Astrocyte (in vitro differentiated cells and primary cell): ENCODE measurements at regions not wholly inside any gene's neighbourhood (a gene's known extent, or its start where the extent isn't known, plus 50 kb on each side); places are given as distances from the start of the nearest gene placed in this dataset.

Experiments used
- DNase-seq: peaks from one replicate; pipeline ENCODE4 v3.0.0-alpha.2; 2010; ENCODE audit warnings: low read depth
- FAIRE-seq: peaks from 2 replicates; lab custom pipeline; 2011; peaks lifted over from hg19 to GRCh38; lab: Jason Lieb, UNC
- H2AFZ ChIP-seq: 2 replicates; pipeline ENCODE4 v1.6.0; 2012; ENCODE audit warnings: low read depth, low read length, inconsistent platforms
- H3K27ac ChIP-seq: 2 replicates; pipeline ENCODE4 v1.5.1; 2011; ENCODE audit warnings: low read depth, low read length, inconsistent platforms
- H3K27me3 ChIP-seq: 2 replicates; pipeline ENCODE4 v1.6.0; 2011; ENCODE audit warnings: low read length, inconsistent platforms; ENCODE audit not compliant: insufficient read depth
- H3K36me3 ChIP-seq: 2 replicates; pipeline ENCODE4 v1.5.1; 2011; ENCODE audit warnings: low read length, inconsistent platforms; ENCODE audit not compliant: insufficient read depth
- H3K4me1 ChIP-seq: 2 replicates; pipeline ENCODE4 v1.5.1; 2011; ENCODE audit warnings: low read length, inconsistent platforms; ENCODE audit not compliant: insufficient read depth
- H3K4me2 ChIP-seq: 2 replicates; pipeline ENCODE4 v1.6.0; 2012; ENCODE audit warnings: low read length, inconsistent platforms
- H3K4me3 ChIP-seq: 2 replicates; pipeline ENCODE4 v1.5.1; 2011; ENCODE audit warnings: low read depth, mild to moderate bottlenecking, low read length, inconsistent platforms; ENCODE audit not compliant: insufficient read depth
- H3K79me2 ChIP-seq: 2 replicates; pipeline ENCODE4 v1.6.0; 2012; ENCODE audit warnings: mild to moderate bottlenecking, low read length, inconsistent platforms; ENCODE audit not compliant: insufficient read depth
- H3K9ac ChIP-seq: 2 replicates; pipeline ENCODE4 v1.6.0; 2012; ENCODE audit warnings: mild to moderate bottlenecking, low read length, inconsistent platforms
- H3K9me3 ChIP-seq: 2 replicates; pipeline ENCODE4 v1.5.1; 2012; ENCODE audit warnings: low read depth, mild to moderate bottlenecking, low read length, inconsistent platforms; ENCODE audit not compliant: insufficient read depth
- H4K20me1 ChIP-seq: 2 replicates; pipeline ENCODE4 v1.6.0; 2012; ENCODE audit warnings: low read length, inconsistent platforms; ENCODE audit not compliant: insufficient read depth
- H3K27ac Mint-ChIP-seq: one replicate; pipeline ENCODE4 v1.8.0; 2021; ENCODE audit warnings: mild to moderate bottlenecking, mixed read lengths; ENCODE audit not compliant: unreplicated experiment
- H3K27me3 Mint-ChIP-seq: one replicate; pipeline ENCODE4 v1.8.0; 2021; ENCODE audit warnings: low read depth, mixed read lengths; ENCODE audit not compliant: unreplicated experiment
- H3K36me3 Mint-ChIP-seq: one replicate; pipeline ENCODE4 v1.8.0; 2021; ENCODE audit warnings: low read depth, mixed read lengths; ENCODE audit not compliant: unreplicated experiment
- H3K4me1 Mint-ChIP-seq: one replicate; pipeline ENCODE4 v1.8.0; 2021; ENCODE audit warnings: low read depth, mixed read lengths; ENCODE audit not compliant: unreplicated experiment
- H3K4me3 Mint-ChIP-seq: one replicate; pipeline ENCODE4 v1.8.0; 2021; ENCODE audit warnings: mild to moderate bottlenecking, moderate library complexity, mixed read lengths; ENCODE audit not compliant: unreplicated experiment
- H3K9me3 Mint-ChIP-seq: one replicate; pipeline ENCODE4 v1.8.0; 2021; ENCODE audit warnings: mild to moderate bottlenecking, mixed read lengths; ENCODE audit not compliant: unreplicated experiment
- EZH2 ChIP-seq: IDR thresholded peaks from 2 replicates; pipeline ENCODE4 v1.6.1; 2012; ENCODE audit warnings: mild to moderate bottlenecking, low read length, inconsistent platforms; ENCODE audit not compliant: insufficient read depth
- TF ChIP-seq, protein P1 (sequence below): IDR thresholded peaks from 2 replicates; pipeline ENCODE4 v1.5.1; 2011; ENCODE audit warnings: low read depth, mild to moderate bottlenecking, inconsistent platforms, low read length, moderate library complexity; ENCODE audit not compliant: insufficient read depth

DNA sequence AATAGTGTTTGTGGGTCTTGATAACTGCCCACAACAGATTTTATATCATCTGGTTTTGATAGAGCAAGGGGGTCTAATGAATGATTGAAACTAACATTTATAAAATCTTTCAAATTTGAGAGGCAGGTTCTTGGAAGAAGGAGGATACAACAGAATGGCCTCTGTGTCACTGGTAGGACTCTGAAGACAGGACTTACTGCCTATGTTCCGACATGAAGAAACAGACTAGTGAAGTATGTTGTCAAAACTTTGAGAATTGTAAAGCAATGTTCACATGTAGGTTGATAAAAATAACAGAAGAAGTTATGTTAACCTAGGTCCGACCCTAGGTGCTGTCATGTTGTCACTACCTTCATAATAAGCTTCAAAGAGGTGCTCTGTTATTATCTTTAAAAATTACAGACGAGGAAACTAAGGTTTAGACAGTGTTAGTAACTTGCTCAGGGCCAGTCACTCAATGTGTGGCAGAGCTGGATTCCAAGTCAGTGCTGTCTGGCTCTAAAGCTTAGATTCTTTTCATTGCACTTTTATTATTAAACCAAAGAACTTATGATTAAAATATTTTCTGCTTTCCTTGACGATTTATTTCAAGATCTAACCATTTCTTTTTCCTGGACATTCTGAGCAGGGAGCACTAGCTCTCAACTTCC lies 146.2 kb downstream of the RPIA start:
- no peak overlapping the region for H2AFZ ChIP-seq
- H3K9me3 ChIP-seq, result no peaks in the 10 kb centered on the region
- no peak overlapping the region for H3K27ac ChIP-seq
- no peak for TF ChIP-seq EZH2
- TF ChIP-seq, protein P1, sequence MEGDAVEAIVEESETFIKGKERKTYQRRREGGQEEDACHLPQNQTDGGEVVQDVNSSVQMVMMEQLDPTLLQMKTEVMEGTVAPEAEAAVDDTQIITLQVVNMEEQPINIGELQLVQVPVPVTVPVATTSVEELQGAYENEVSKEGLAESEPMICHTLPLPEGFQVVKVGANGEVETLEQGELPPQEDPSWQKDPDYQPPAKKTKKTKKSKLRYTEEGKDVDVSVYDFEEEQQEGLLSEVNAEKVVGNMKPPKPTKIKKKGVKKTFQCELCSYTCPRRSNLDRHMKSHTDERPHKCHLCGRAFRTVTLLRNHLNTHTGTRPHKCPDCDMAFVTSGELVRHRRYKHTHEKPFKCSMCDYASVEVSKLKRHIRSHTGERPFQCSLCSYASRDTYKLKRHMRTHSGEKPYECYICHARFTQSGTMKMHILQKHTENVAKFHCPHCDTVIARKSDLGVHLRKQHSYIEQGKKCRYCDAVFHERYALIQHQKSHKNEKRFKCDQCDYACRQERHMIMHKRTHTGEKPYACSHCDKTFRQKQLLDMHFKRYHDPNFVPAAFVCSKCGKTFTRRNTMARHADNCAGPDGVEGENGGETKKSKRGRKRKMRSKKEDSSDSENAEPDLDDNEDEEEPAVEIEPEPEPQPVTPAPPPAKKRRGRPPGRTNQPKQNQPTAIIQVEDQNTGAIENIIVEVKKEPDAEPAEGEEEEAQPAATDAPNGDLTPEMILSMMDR, result no peak
- FAIRE-seq (no peak), DNase-seq (no peak)
- H3K4me1 ChIP-seq, result no peaks in the 10 kb centered on the region
- Mint-ChIP-seq H3K27ac (no peak overlapping the region), H3K27me3 (peaks cover 1% of the 10 kb centered on the region), H3K9me3 (no peaks in the 10 kb centered on the region), H3K36me3 (no peaks in the 10 kb centered on the region), H3K4me3 (no peak overlapping the region), H3K4me1 (no peaks in the 10 kb centered on the region)
- H3K4me2 ChIP-seq, result no peak overlapping the region
- H4K20me1 ChIP-seq, result no peaks in the 10 kb centered on the region
- H3K79me2 ChIP-seq, result no peaks in the 10 kb centered on the region
- no peak overlapping the region for H3K9ac ChIP-seq
- no peaks in the 10 kb centered on the region for H3K36me3 ChIP-seq
- no peaks in the 10 kb centered on the region for H3K27me3 ChIP-seq
- H3K4me3 ChIP-seq, result no peak overlapping the region

DNA sequence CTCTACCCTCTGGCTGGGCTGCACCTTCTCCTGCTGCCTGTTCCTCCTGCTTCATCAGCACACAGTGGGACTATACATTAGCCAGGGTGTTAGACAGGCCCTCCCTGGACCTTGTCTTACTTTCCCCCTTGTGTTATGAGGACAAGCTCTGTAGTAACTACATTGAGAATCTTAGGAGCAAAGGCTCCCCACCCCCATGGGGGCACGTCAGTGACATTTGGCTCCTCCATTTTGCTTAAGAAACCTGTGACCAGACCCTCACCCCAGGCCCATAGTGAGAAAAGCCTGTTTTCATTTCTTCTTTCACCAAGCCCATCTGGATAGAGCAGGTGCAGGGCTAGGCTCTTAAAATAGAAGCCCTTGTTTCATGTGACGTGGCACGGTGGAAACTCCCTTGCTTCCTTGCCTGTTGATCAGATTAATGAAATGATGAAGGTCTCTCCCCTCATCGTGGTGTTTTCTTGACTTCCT lies 146.7 kb downstream of the RPIA start:
- FAIRE-seq (no peak), DNase-seq (no peak)
- Histone ChIP-seq H4K20me1 (no peaks in the 10 kb centered on the region), H3K9me3 (no peaks in the 10 kb centered on the region), H3K27me3 (no peaks in the 10 kb centered on the region), H3K4me2 (no peak overlapping the region), H3K9ac (no peak overlapping the region), H3K36me3 (no peaks in the 10 kb centered on the region), H2AFZ (no peak overlapping the region), H3K4me3 (no peak overlapping the region), H3K27ac (no peak overlapping the region), H3K79me2 (no peaks in the 10 kb centered on the region), H3K4me1 (no peaks in the 10 kb centered on the region)
- Mint-ChIP-seq H3K27ac (no peak overlapping the region), H3K4me3 (no peak overlapping the region), H3K4me1 (no peaks in the 10 kb centered on the region), H3K36me3 (no peaks in the 10 kb centered on the region), H3K27me3 (peaks cover 2% of the 10 kb centered on the region), H3K9me3 (no peaks in the 10 kb centered on the region)
- TF ChIP-seq, protein P1, result no peak

DNA sequence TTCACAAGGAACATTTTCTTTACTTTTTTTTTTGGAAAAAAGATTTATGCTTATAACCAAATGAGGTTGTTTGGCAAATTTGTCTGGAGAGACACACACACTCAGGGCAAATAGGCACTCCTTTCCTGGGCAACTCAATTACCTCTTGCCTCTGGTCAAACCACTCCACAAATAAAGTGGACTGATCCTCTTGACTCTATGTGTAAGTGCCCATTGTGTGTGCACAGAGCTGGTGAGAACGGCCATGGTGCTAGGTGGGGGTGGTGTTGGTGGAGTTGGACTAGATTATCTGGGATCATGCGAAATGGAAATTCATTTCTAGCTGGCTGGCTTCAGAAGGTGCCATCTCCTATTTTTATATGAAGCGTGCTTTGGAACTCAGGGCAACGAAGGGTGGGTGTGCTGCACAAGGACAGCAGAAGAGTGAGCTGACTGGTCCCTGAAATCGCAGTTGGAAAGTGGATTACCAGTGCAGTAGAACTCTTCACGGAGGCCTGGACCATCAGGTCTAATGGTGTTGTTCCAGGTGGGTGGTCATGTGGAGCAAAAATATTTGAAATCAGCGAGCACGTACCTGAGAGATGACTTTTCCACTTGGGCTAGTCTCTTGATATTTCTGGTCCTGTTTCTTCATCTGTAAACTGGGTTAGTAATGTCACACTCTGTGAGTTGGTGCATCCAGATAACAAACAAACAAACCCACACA lies 149.9 kb downstream of the RPIA start:
- H3K27me3 ChIP-seq, result no peaks in the 10 kb centered on the region
- H3K4me2 ChIP-seq, result no peak overlapping the region
- Mint-ChIP-seq H3K4me3 (no peak overlapping the region), H3K27ac (no peak overlapping the region), H3K4me1 (no peaks in the 10 kb centered on the region), H3K27me3 (peaks cover 6% of the 10 kb centered on the region), H3K9me3 (no peaks in the 10 kb centered on the region), H3K36me3 (no peaks in the 10 kb centered on the region)
- no peaks in the 10 kb centered on the region for H3K9me3 ChIP-seq
- no peak overlapping the region for H3K9ac ChIP-seq
- H3K4me1 ChIP-seq, result no peaks in the 10 kb centered on the region
- DNase-seq (no peak), FAIRE-seq (no peak)
- no peaks in the 10 kb centered on the region for H3K36me3 ChIP-seq
- H3K4me3 ChIP-seq, result no peak overlapping the region
- no peak overlapping the region for H2AFZ ChIP-seq
- no peaks in the 10 kb centered on the region for H4K20me1 ChIP-seq
- TF ChIP-seq, protein P1, result no peak
- TF ChIP-seq EZH2, result no peak
- no peak overlapping the region for H3K27ac ChIP-seq
- no peaks in the 10 kb centered on the region for H3K79me2 ChIP-seq
